ENCODE measurements at regions not wholly inside any gene's neighbourhood (a gene's known extent, or its start where the extent isn't known, plus 50 kb on each side); places are given as distances from the start of the nearest gene placed in this dataset.

- H3K27ac Mint-ChIP-seq, result no peak overlapping the region
- H2AFZ ChIP-seq (replicated peaks), result no peak overlapping the region
- H3K27me3 Mint-ChIP-seq (ENCODE audit: insufficient read depth, low read depth), result no peaks in the 10 kb centered on the region
- DNase-seq (ENCODE audit: low spot score), result no peak
- H3K9me3 Mint-ChIP-seq, result no peaks in the 10 kb centered on the region
- H3F3A ChIP-seq (ENCODE audit: low read depth), result no peaks in the 10 kb centered on the region
- H3K9me3 ChIP-seq (ENCODE audit: low read depth), result no peaks in the 10 kb centered on the region
- no peak overlapping the region for H3K4me3 ChIP-seq
- H4K20me1 ChIP-seq (ENCODE audit: low read depth), result peaks cover 22% of the 10 kb centered on the region
- H3K36me3 ChIP-seq, result no peaks in the 10 kb centered on the region
- no peak overlapping the region for H3K9ac ChIP-seq
- no peaks in the 10 kb centered on the region for H3K27me3 ChIP-seq
- peaks cover 18% of the 10 kb centered on the region for H3K4me1 ChIP-seq
- no peak overlapping the region for H3K4me2 ChIP-seq
- H3K27ac ChIP-seq, result no peak overlapping the region
- peaks cover 21% of the 10 kb centered on the region for H3K36me3 Mint-ChIP-seq
- H3K4me1 Mint-ChIP-seq, result peaks cover 20% of the 10 kb centered on the region
- H3K4me3 Mint-ChIP-seq, result no peak overlapping the region
- peaks cover 3% of the 10 kb centered on the region for H3K79me2 ChIP-seq (ENCODE audit: low read depth)
- TF ChIP-seq EZH2 (IDR thresholded peaks at IDR 0.05), result no peak
- no peak for TF ChIP-seq CTCF (IDR thresholded peaks at IDR 0.05)
- TF ChIP-seq EZH2phosphoT487 (IDR thresholded peaks at IDR 0.05), result no peak
Observed at GRCh38 chr3:159887168-159887567, 101.5 kb upstream of the IL12A start.

GRCh38 chr3:159887911-159888310 is 100.7 kb upstream of the IL12A start:
- no peak overlapping the region for H3K4me3 ChIP-seq
- no peaks in the 10 kb centered on the region for H3K36me3 ChIP-seq
- H4K20me1 ChIP-seq (ENCODE audit: low read depth), result peaks cover 17% of the 10 kb centered on the region
- TF ChIP-seq EZH2 (IDR thresholded peaks at IDR 0.05), result no peak
- TF ChIP-seq CTCF (IDR thresholded peaks at IDR 0.05), result no peak
- no peak for TF ChIP-seq EZH2phosphoT487 (IDR thresholded peaks at IDR 0.05)
- Mint-ChIP-seq H3K27ac (no peak overlapping the region), H3K9me3 (no peaks in the 10 kb centered on the region), H3K4me1 (peaks cover 13% of the 10 kb centered on the region), H3K4me3 (no peak overlapping the region), H3K36me3 (peaks cover 24% of the 10 kb centered on the region), H3K27me3 (ENCODE audit: insufficient read depth, low read depth) (no peaks in the 10 kb centered on the region)
- H3K79me2 ChIP-seq (ENCODE audit: low read depth), result peaks cover 3% of the 10 kb centered on the region
- H3K4me2 ChIP-seq, result no peak overlapping the region
- peaks cover 11% of the 10 kb centered on the region for H3K4me1 ChIP-seq
- H3F3A ChIP-seq (ENCODE audit: low read depth), result no peaks in the 10 kb centered on the region
- H3K9ac ChIP-seq, result no peak overlapping the region
- H3K27ac ChIP-seq, result no peak overlapping the region
- no peak for DNase-seq (ENCODE audit: low spot score)
- H2AFZ ChIP-seq (replicated peaks), result no peak overlapping the region
- no peaks in the 10 kb centered on the region for H3K9me3 ChIP-seq (ENCODE audit: low read depth)
- no peaks in the 10 kb centered on the region for H3K27me3 ChIP-seq

- H3K27ac Mint-ChIP-seq, result no peak overlapping the region
- no peaks in the 10 kb centered on the region for H3K4me1 ChIP-seq
- peaks cover 4% of the 10 kb centered on the region for H3K36me3 ChIP-seq
- H3K79me2 ChIP-seq (ENCODE audit: low read depth), result no peaks in the 10 kb centered on the region
- H3K4me1 Mint-ChIP-seq, result no peaks in the 10 kb centered on the region
- H3K9me3 ChIP-seq (ENCODE audit: low read depth), result no peaks in the 10 kb centered on the region
- no peak overlapping the region for H3K4me3 ChIP-seq
- H2AFZ ChIP-seq (replicated peaks), result no peak overlapping the region
- no peak overlapping the region for H3K27ac ChIP-seq
- no peak overlapping the region for H3K4me2 ChIP-seq
- no peaks in the 10 kb centered on the region for H4K20me1 ChIP-seq (ENCODE audit: low read depth)
- no peaks in the 10 kb centered on the region for H3K9me3 Mint-ChIP-seq
- TF ChIP-seq EZH2 (IDR thresholded peaks at IDR 0.05) (no peak), EZH2phosphoT487 (IDR thresholded peaks at IDR 0.05) (no peak), CTCF (IDR thresholded peaks at IDR 0.05) (no peak)
- no peaks in the 10 kb centered on the region for H3F3A ChIP-seq (ENCODE audit: low read depth)
- H3K9ac ChIP-seq, result no peak overlapping the region
- peaks cover 29% of the 10 kb centered on the region for H3K36me3 Mint-ChIP-seq
- no peaks in the 10 kb centered on the region for H3K27me3 Mint-ChIP-seq (ENCODE audit: insufficient read depth, low read depth)
- no peak overlapping the region for H3K4me3 Mint-ChIP-seq
- H3K27me3 ChIP-seq, result no peaks in the 10 kb centered on the region
- DNase-seq (ENCODE audit: low spot score), result no peak
Observed at GRCh38 chr3:159892171-159892795, 96.4 kb upstream of the IL12A start.
